Stomach (tissue), 8 donors: ENCODE measurements at regions not wholly inside any gene's neighbourhood (a gene's known extent, or its start where the extent isn't known, plus 50 kb on each side); places are given as distances from the start of the nearest gene placed in this dataset.
A peak's percentile ranks its signal among the peaks of the same experiment; 100 is the strongest.
"Not testable (repeated sequence)": the region's sequence is repeated elsewhere in the genome, so short reads cannot be mapped to it uniquely, and the experiment has no call there.

Experiments
- DNase-seq, 2 donors: peaks; one replicate each; pipeline versions ENCODE4 v3.0.0 to v3.0.0-alpha.2; 2013 to 2019
- H3K27ac ChIP-seq, 5 donors: fragments of 200-600 bp in 4 of 5; sonication (generic) in 4 of 5; one replicate each; pipeline ENCODE4 v1.5.1; 2013 to 2019; ENCODE audit warnings: mild to moderate bottlenecking in 1 of 5, moderate library complexity in 1 of 5
- H3K27me3 ChIP-seq, 3 donors: fragments of 200-600 bp; sonication (generic); one replicate each; pipeline ENCODE4 v1.5.1; 2017 to 2019; ENCODE audit warnings: mixed run types in 1 of 3
- H3K36me3 ChIP-seq, 4 donors: fragments of 200-600 bp; sonication (generic); 1 replicate in 3 of 4; 2 replicates in 1 of 4; pipeline ENCODE4 v1.5.1; 2016 to 2019
- H3K4me1 ChIP-seq, 4 donors: fragments of 200-600 bp; sonication (generic); one replicate each; pipeline ENCODE4 v1.5.1; 2016 to 2019
- H3K4me3 ChIP-seq, 4 donors: fragments of 200-600 bp; sonication (generic) in 3 of 4; one replicate each; pipeline ENCODE4 v1.5.1; 2016 to 2019; ENCODE audit warnings: mild to moderate bottlenecking in 1 of 4
- H3K9me3 ChIP-seq, 4 donors: fragments of 200-600 bp; sonication (generic); one replicate each; pipeline ENCODE4 v1.5.1; 2016 to 2019
- CTCF ChIP-seq, 7 experiments: fragments of 450-650 bp in 4 of 7; fragments of 200-600 bp in 3 of 7; sonication (generic) in 3 of 7; IDR thresholded peaks; one replicate each; pipeline ENCODE4 v1.5.1; 2016 to 2019; ENCODE audit warnings: antibody characterized with exemption in 7 of 7, control low read depth in 2 of 7, mild to moderate bottlenecking in 1 of 7
- EP300 ChIP-seq: sonication (generic); formaldehyde crosslinking; IDR thresholded peaks from one replicate; pipeline ENCODE4 v1.6.1; 2017; ENCODE audit warnings: antibody characterized with exemption
- POLR2A ChIP-seq, 4 donors: fragments of 450-650 bp; IDR thresholded peaks; one replicate each; pipeline ENCODE4 v1.6.1; 2016; ENCODE audit warnings: antibody characterized with exemption in 4 of 4, control low read depth in 2 of 4, mild to moderate bottlenecking in 1 of 4, moderate library complexity in 1 of 4
- POLR2AphosphoS5 ChIP-seq, 3 donors: sonication (generic); formaldehyde crosslinking; IDR thresholded peaks; one replicate each; pipeline ENCODE4 v1.6.1; 2016; ENCODE audit warnings: antibody characterized with exemption in 3 of 3
- WGBS, 5 donors: extraction: QIAGEN DNeasy Blood & Tissue Kit in 3 of 5; methylation state at CpG; one replicate each; pipeline versions ENCODE4 v1.1.5 to v1.1.7; 2013 to 2018; 5-methylcytosine and 5-hydroxymethylcytosine counted together
- intact Hi-C: fragments of 100-400 bp; cut with DNase I; formaldehyde crosslinking; loops from one replicate; pipeline ENCODE4 v1.15.1; 2023; ENCODE audit warnings: low total_unique reads
- donor health status: healthy with polysubstance abuse.
- donor health status: Bipolar disorder and iron deficiency.
- donor health status: healthy.

- intact Hi-C loops: no loop called here
- Histone ChIP-seq H3K9me3 (no peaks in the 10 kb centered on the region), H3K36me3 (no peaks in the 10 kb centered on the region), H3K27me3 (no peaks in the 10 kb centered on the region), H3K4me3 (no peak overlapping the region), H3K4me1 (no peaks in the 10 kb centered on the region), H3K27ac (no peak overlapping the region)
- 85 to 100% (median 95%) methylated on average over 1 of the region's 1 CpG for WGBS, 5 donors
- TF ChIP-seq EP300 (no peak), POLR2A (IDR thresholded peaks at IDR 0.05) (no peak), POLR2AphosphoS5 (IDR thresholded peaks at IDR 0.05) (no peak), CTCF (IDR thresholded peaks at IDR 0.05) (no peak)
- no peak for DNase-seq
These were observed 101.5 kb upstream of the NEDD4L start for GRCh38 chr18:57942493-57942892.

- intact Hi-C loops: no loop called here
- no peak overlapping the region for H3K27ac ChIP-seq
- TF ChIP-seq CTCF (IDR thresholded peaks at IDR 0.05): no peak
- no peak for TF ChIP-seq EP300
- no peak for TF ChIP-seq POLR2A (IDR thresholded peaks at IDR 0.05)
- no peak for TF ChIP-seq POLR2AphosphoS5 (IDR thresholded peaks at IDR 0.05)
- 79 to 88% (median 85%) methylated on average over 9 of the region's 9 CpGs for WGBS, 5 donors
- H3K9me3 ChIP-seq: no peaks in the 10 kb centered on the region
- no peaks in the 10 kb centered on the region for H3K4me1 ChIP-seq
- no peak overlapping the region for H3K4me3 ChIP-seq
- H3K27me3 ChIP-seq: no peaks in the 10 kb centered on the region
- DNase-seq: no peak
- H3K36me3 ChIP-seq: no peaks in the 10 kb centered on the region
These were observed 102.1 kb upstream of the NEDD4L start for GRCh38 chr18:57941841-57942489.

GRCh38 chr18:57940166-57940660, 103.8 kb upstream of the NEDD4L start:
- Histone ChIP-seq H3K27ac (no peak overlapping the region), H3K9me3 (no peaks in the 10 kb centered on the region), H3K36me3 (no peaks in the 10 kb centered on the region), H3K4me3 (no peak overlapping the region), H3K27me3 (no peaks in the 10 kb centered on the region), H3K4me1 (no peaks in the 10 kb centered on the region)
- peak in 1 of 2 donors; percentile 36 for DNase-seq
- TF ChIP-seq EP300: no peak
- no peak for TF ChIP-seq POLR2AphosphoS5 (IDR thresholded peaks at IDR 0.05)
- 68 to 75% (median 73%) methylated on average over 5 of the region's 5 CpGs for WGBS, 5 donors
- intact Hi-C loops: no loop called here

- H3K27ac ChIP-seq, H3K4me3 ChIP-seq, H3K36me3 ChIP-seq, intact Hi-C loops, H3K9me3 ChIP-seq, H3K27me3 ChIP-seq, DNase-seq: not testable (repeated sequence)
- peaks cover 0 to 13% (median 4%) of the 10 kb centered on the region in 4 donors for H3K4me1 ChIP-seq
These were observed 109.7 kb upstream of the NEDD4L start for GRCh38 chr18:57934375-57934774.

GRCh38 chr18:57931038-57931437, 113.0 kb upstream of the NEDD4L start:
- Histone ChIP-seq H3K36me3 (no peaks in the 10 kb centered on the region), H3K4me1 (peaks cover 0 to 13% (median 4%) of the 10 kb centered on the region in 4 donors), H3K4me3 (peak overlapping the region in 2 of 4 donors; percentile 3 to 9), H3K9me3 (no peaks in the 10 kb centered on the region), H3K27me3 (no peaks in the 10 kb centered on the region), H3K27ac (peak overlapping the region in 1 of 5 donors; percentile 42)
- WGBS, 5 donors: 6 to 29% (median 20%) methylated on average over 1 of the region's 1 CpG
- TF ChIP-seq CTCF (IDR thresholded peaks at IDR 0.05) (no peak), POLR2AphosphoS5 (IDR thresholded peaks at IDR 0.05) (no peak), EP300 (no peak), POLR2A (IDR thresholded peaks at IDR 0.05) (no peak)
- DNase-seq: peak; percentile 39
- intact Hi-C loops: no loop called here
